KMS-11 (cell line): ENCODE measurements at regions not wholly inside any gene's neighbourhood (a gene's known extent, or its start where the extent isn't known, plus 50 kb on each side); places are given as distances from the start of the nearest gene placed in this dataset.

ENCODE experiments used
- H2AFZ ChIP-seq: fragments of 200-600 bp; sonication (generic); 2 replicates; pipeline ENCODE4 v1.6.1; 2016; ENCODE audit warnings: antibody characterized with exemption, mixed run types, low read depth
- H3K27ac ChIP-seq: fragments of 200-600 bp; sonication (generic); 2 replicates; pipeline ENCODE4 v1.6.1; 2016; ENCODE audit warnings: mild to moderate bottlenecking, mixed run types
- H3K27me3 ChIP-seq: fragments of 200-600 bp; sonication (generic); 2 replicates; pipeline ENCODE4 v1.6.1; 2017; ENCODE audit warnings: mild to moderate bottlenecking, low read depth, mixed run types, moderate library complexity; ENCODE audit not compliant: insufficient read depth
- H3K36me3 ChIP-seq: fragments of 200-600 bp; sonication (generic); 2 replicates; pipeline ENCODE4 v1.6.1; 2017; ENCODE audit warnings: mild to moderate bottlenecking, mixed run types; ENCODE audit not compliant: insufficient read depth
- H3K4me1 ChIP-seq: fragments of 200-600 bp; sonication (generic); 2 replicates; pipeline ENCODE4 v1.6.1; 2016; ENCODE audit warnings: mild to moderate bottlenecking, low read depth, mixed run types; ENCODE audit not compliant: poor library complexity, severe bottlenecking
- H3K4me2 ChIP-seq: fragments of 200-600 bp; sonication (generic); 2 replicates; pipeline ENCODE4 v1.7.0; 2016; ENCODE audit warnings: mild to moderate bottlenecking, mixed run types
- H3K4me3 ChIP-seq: fragments of 200-600 bp; sonication (generic); IDR thresholded peaks from 2 replicates; pipeline ENCODE4 v1.6.1; 2017; ENCODE audit warnings: low read depth, low read length, mixed read lengths; ENCODE audit not compliant: insufficient read depth
- H3K79me2 ChIP-seq: fragments of 200-600 bp; sonication (generic); 2 replicates; pipeline ENCODE4 v1.6.1; 2016; ENCODE audit warnings: low read depth, mixed run types; ENCODE audit not compliant: insufficient read depth
- H3K9ac ChIP-seq: fragments of 200-600 bp; sonication (generic); 2 replicates; pipeline ENCODE4 v1.6.1; 2016; ENCODE audit warnings: mild to moderate bottlenecking, mixed run types
- H4K20me1 ChIP-seq: fragments of 200-600 bp; sonication (generic); 2 replicates; pipeline ENCODE4 v1.6.1; 2016; ENCODE audit warnings: mild to moderate bottlenecking, mixed run types; ENCODE audit not compliant: insufficient read depth
- CTCF ChIP-seq: fragments of 200-600 bp; sonication (generic); conservative IDR thresholded peaks from 2 replicates; pipeline ENCODE4 v1.6.1; 2017; ENCODE audit warnings: low read depth, mild to moderate bottlenecking, antibody characterized with exemption, low read length, moderate library complexity, mixed read lengths

- no peak overlapping the region for H3K27ac ChIP-seq
- no peak overlapping the region for H3K9ac ChIP-seq
- H3K79me2 ChIP-seq = no peaks in the 10 kb centered on the region
- H4K20me1 ChIP-seq = no peaks in the 10 kb centered on the region
- TF ChIP-seq CTCF = no peak
- no peaks in the 10 kb centered on the region for H3K27me3 ChIP-seq
- H3K4me1 ChIP-seq = no peaks in the 10 kb centered on the region
- H3K4me2 ChIP-seq = no peak overlapping the region
- H3K36me3 ChIP-seq = no peaks in the 10 kb centered on the region
- H3K4me3 ChIP-seq = no peak overlapping the region
- no peak overlapping the region for H2AFZ ChIP-seq
These were observed 179.8 kb upstream of the RIMS1 start for GRCh38 chr6:71706523-71706922.

- Histone ChIP-seq H3K4me3 (no peak overlapping the region), H3K27me3 (no peaks in the 10 kb centered on the region), H3K79me2 (no peaks in the 10 kb centered on the region), H3K4me1 (no peaks in the 10 kb centered on the region), H4K20me1 (no peaks in the 10 kb centered on the region), H3K27ac (no peak overlapping the region), H3K36me3 (no peaks in the 10 kb centered on the region), H3K9ac (no peak overlapping the region), H3K4me2 (no peak overlapping the region), H2AFZ (no peak overlapping the region)
- TF ChIP-seq CTCF = no peak
These were observed 179.3 kb upstream of the RIMS1 start for GRCh38 chr6:71707059-71707458.

GRCh38 chr6:71720705-71721104 is 165.6 kb upstream of the RIMS1 start:
- Histone ChIP-seq H3K9ac (no peak overlapping the region), H3K4me2 (no peak overlapping the region), H3K27me3 (no peaks in the 10 kb centered on the region), H3K27ac (no peak overlapping the region), H4K20me1 (no peaks in the 10 kb centered on the region), H3K79me2 (no peaks in the 10 kb centered on the region), H2AFZ (no peak overlapping the region), H3K4me1 (no peaks in the 10 kb centered on the region), H3K36me3 (no peaks in the 10 kb centered on the region), H3K4me3 (no peak overlapping the region)
- TF ChIP-seq CTCF = no peak

- Histone ChIP-seq H3K4me1 (no peaks in the 10 kb centered on the region), H3K36me3 (no peaks in the 10 kb centered on the region), H3K9ac (no peak overlapping the region), H4K20me1 (no peaks in the 10 kb centered on the region), H3K79me2 (no peaks in the 10 kb centered on the region), H3K27me3 (no peaks in the 10 kb centered on the region), H2AFZ (no peak overlapping the region), H3K27ac (no peak overlapping the region), H3K4me2 (no peak overlapping the region), H3K4me3 (no peak overlapping the region)
- TF ChIP-seq CTCF = no peak
These were observed 164.7 kb upstream of the RIMS1 start for GRCh38 chr6:71721642-71722041.

- no peaks in the 10 kb centered on the region for H3K27me3 ChIP-seq
- no peaks in the 10 kb centered on the region for H4K20me1 ChIP-seq
- H3K9ac ChIP-seq = no peak overlapping the region
- no peak overlapping the region for H3K27ac ChIP-seq
- H3K4me1 ChIP-seq = no peaks in the 10 kb centered on the region
- H3K4me2 ChIP-seq = no peak overlapping the region
- H3K4me3 ChIP-seq = no peak overlapping the region
- H3K79me2 ChIP-seq = no peaks in the 10 kb centered on the region
- no peak overlapping the region for H2AFZ ChIP-seq
- no peak for TF ChIP-seq CTCF
- no peaks in the 10 kb centered on the region for H3K36me3 ChIP-seq
These were observed 163.6 kb upstream of the RIMS1 start for GRCh38 chr6:71722736-71723135.
